Hepatocyte (in vitro differentiated cells): ENCODE measurements at regions not wholly inside any gene's neighbourhood (a gene's known extent, or its start where the extent isn't known, plus 50 kb on each side); places are given as distances from the start of the nearest gene placed in this dataset.

ENCODE experiments used
- EZH2phosphoT487 ChIP-seq: fragments of 200-600 bp; sonication (generic); IDR thresholded peaks from one replicate; pipeline ENCODE4 v1.6.1; 2018; ENCODE audit warnings: antibody characterized with exemption, mild to moderate bottlenecking, low read depth, moderate library complexity; ENCODE audit not compliant: unreplicated experiment, severe bottlenecking
- TF ChIP-seq, protein P1 (sequence below): fragments of 200-600 bp; sonication (generic); IDR thresholded peaks from 2 replicates; pipeline ENCODE4 v1.5.1; 2016; ENCODE audit warnings: antibody characterized with exemption, mild to moderate bottlenecking; ENCODE audit not compliant: poor library complexity

GRCh38 chr2:109675666-109676345 is 61.6 kb downstream of the SOWAHC start:
- no peak for TF ChIP-seq EZH2phosphoT487
- TF ChIP-seq, protein P1, sequence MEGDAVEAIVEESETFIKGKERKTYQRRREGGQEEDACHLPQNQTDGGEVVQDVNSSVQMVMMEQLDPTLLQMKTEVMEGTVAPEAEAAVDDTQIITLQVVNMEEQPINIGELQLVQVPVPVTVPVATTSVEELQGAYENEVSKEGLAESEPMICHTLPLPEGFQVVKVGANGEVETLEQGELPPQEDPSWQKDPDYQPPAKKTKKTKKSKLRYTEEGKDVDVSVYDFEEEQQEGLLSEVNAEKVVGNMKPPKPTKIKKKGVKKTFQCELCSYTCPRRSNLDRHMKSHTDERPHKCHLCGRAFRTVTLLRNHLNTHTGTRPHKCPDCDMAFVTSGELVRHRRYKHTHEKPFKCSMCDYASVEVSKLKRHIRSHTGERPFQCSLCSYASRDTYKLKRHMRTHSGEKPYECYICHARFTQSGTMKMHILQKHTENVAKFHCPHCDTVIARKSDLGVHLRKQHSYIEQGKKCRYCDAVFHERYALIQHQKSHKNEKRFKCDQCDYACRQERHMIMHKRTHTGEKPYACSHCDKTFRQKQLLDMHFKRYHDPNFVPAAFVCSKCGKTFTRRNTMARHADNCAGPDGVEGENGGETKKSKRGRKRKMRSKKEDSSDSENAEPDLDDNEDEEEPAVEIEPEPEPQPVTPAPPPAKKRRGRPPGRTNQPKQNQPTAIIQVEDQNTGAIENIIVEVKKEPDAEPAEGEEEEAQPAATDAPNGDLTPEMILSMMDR = no peak
